H9 (cell line): ENCODE measurements at regions not wholly inside any gene's neighbourhood (a gene's known extent, or its start where the extent isn't known, plus 50 kb on each side); places are given as distances from the start of the nearest gene placed in this dataset.

Experiments used
- DNase-seq: peaks from one replicate; pipeline ENCODE4 v3.0.0-alpha.2; 2017
- H2AFZ ChIP-seq: one replicate; pipeline ENCODE4 v1.6.1; 2013; ENCODE audit warnings: mild to moderate bottlenecking, low read length, control low read depth, moderate library complexity
- H2AK5ac ChIP-seq: 2 replicates; pipeline ENCODE4 v1.6.1; 2013; ENCODE audit warnings: low read length, control low read depth, mixed read lengths; ENCODE audit not compliant: insufficient read length
- H2BK120ac ChIP-seq: one replicate; pipeline ENCODE4 v1.6.1; 2013; ENCODE audit warnings: low read depth, mild to moderate bottlenecking, low read length, control low read depth, inconsistent platforms; ENCODE audit not compliant: poor library complexity, severe bottlenecking
- H2BK12ac ChIP-seq: 2 replicates; pipeline ENCODE4 v1.6.1; 2013; ENCODE audit warnings: low read length, control low read depth, mixed read lengths, low read depth; ENCODE audit not compliant: insufficient read length
- H2BK15ac ChIP-seq: 2 replicates; pipeline ENCODE4 v1.6.1; 2013; ENCODE audit warnings: low read depth, low read length, control low read depth
- H2BK20ac ChIP-seq: one replicate; pipeline ENCODE4 v1.6.1; 2013; ENCODE audit warnings: low read depth, mild to moderate bottlenecking, low read length, control low read depth, inconsistent platforms; ENCODE audit not compliant: poor library complexity, severe bottlenecking
- H2BK5ac ChIP-seq: 2 replicates; pipeline ENCODE4 v1.6.1; 2013; ENCODE audit warnings: low read length, control low read depth, mixed read lengths; ENCODE audit not compliant: insufficient read length
- H3K14ac ChIP-seq: 2 replicates; pipeline ENCODE4 v1.6.1; 2013; ENCODE audit warnings: low read length, control low read depth; ENCODE audit not compliant: insufficient read depth
- H3K18ac ChIP-seq: 2 replicates; pipeline ENCODE4 v1.6.1; 2013; ENCODE audit warnings: low read depth, mild to moderate bottlenecking, mixed read lengths, low read length, control low read depth; ENCODE audit not compliant: insufficient read length
- H3K23ac ChIP-seq: 2 replicates; pipeline ENCODE4 v1.6.1; 2013; ENCODE audit warnings: low read length, control low read depth, mixed read lengths, low read depth; ENCODE audit not compliant: insufficient read length
- H3K23me2 ChIP-seq: 2 replicates; pipeline ENCODE4 v1.6.1; 2013; ENCODE audit warnings: low read depth, mild to moderate bottlenecking, mixed read lengths, low read length, control low read depth; ENCODE audit not compliant: insufficient read length, poor library complexity, severe bottlenecking
- H3K27ac ChIP-seq: 2 replicates; pipeline ENCODE4 v1.5.1; 2013; ENCODE audit warnings: low read length, control low read depth, mixed read lengths, low read depth; ENCODE audit not compliant: insufficient read length
- H3K27me3 ChIP-seq: 2 replicates; pipeline ENCODE4 v1.6.1; 2013; ENCODE audit warnings: low read length, control low read depth, inconsistent platforms; ENCODE audit not compliant: insufficient read depth
- H3K4ac ChIP-seq: 2 replicates; pipeline ENCODE4 v1.6.1; 2013; ENCODE audit warnings: low read depth, mild to moderate bottlenecking, control low read depth, inconsistent platforms, low read length, moderate library complexity
- H3K4me1 ChIP-seq: 2 replicates; pipeline ENCODE4 v1.6.1; 2013; ENCODE audit warnings: low read length, control low read depth, inconsistent platforms; ENCODE audit not compliant: insufficient read depth
- H3K4me2 ChIP-seq: 2 replicates; pipeline ENCODE4 v1.6.1; 2013; ENCODE audit warnings: low read length, control low read depth, mixed read lengths; ENCODE audit not compliant: insufficient read length, insufficient read depth
- H3K56ac ChIP-seq: 2 replicates; pipeline ENCODE4 v1.6.1; 2013; ENCODE audit warnings: low read depth, mild to moderate bottlenecking, mixed read lengths, low read length, control low read depth; ENCODE audit not compliant: insufficient read length
- H3K79me1 ChIP-seq: 2 replicates; pipeline ENCODE4 v1.6.1; 2013; ENCODE audit warnings: low read depth, mild to moderate bottlenecking, moderate library complexity, low read length, control low read depth, inconsistent platforms; ENCODE audit not compliant: insufficient read depth, poor library complexity, severe bottlenecking
- H3K79me2 ChIP-seq: 2 replicates; pipeline ENCODE4 v1.6.1; 2013; ENCODE audit warnings: low read length, control low read depth, inconsistent platforms; ENCODE audit not compliant: insufficient read depth
- H3K9ac ChIP-seq: 2 replicates; pipeline ENCODE4 v1.6.1; 2013; ENCODE audit warnings: low read length, control low read depth, mixed read lengths; ENCODE audit not compliant: insufficient read length; ENCODE audit errors: extremely low read depth
- H3K9me3 ChIP-seq: one replicate; pipeline ENCODE4 v1.6.1; 2013; ENCODE audit warnings: low read depth, low read length, inconsistent platforms; ENCODE audit not compliant: control insufficient read depth
- H3T11ph ChIP-seq: one replicate; pipeline ENCODE4 v1.6.1; 2013; ENCODE audit warnings: mild to moderate bottlenecking, low read length, control low read depth, inconsistent platforms
- H4K20me1 ChIP-seq: one replicate; pipeline ENCODE4 v1.6.1; 2013; ENCODE audit not compliant: control insufficient read depth, insufficient read length, insufficient read depth
- H4K5ac ChIP-seq: 2 replicates; pipeline ENCODE4 v1.6.1; 2013; ENCODE audit warnings: low read depth, mild to moderate bottlenecking, mixed read lengths, low read length, control low read depth; ENCODE audit not compliant: insufficient read length
- H4K8ac ChIP-seq: replicated peaks from 2 replicates; pipeline ENCODE4 v1.6.1; 2013; ENCODE audit warnings: low read length, control low read depth, mixed read lengths, low read depth; ENCODE audit not compliant: insufficient read length
- H4K91ac ChIP-seq: 2 replicates; pipeline ENCODE4 v1.6.1; 2013; ENCODE audit warnings: low read depth, mild to moderate bottlenecking, moderate library complexity, mixed read lengths, low read length, control low read depth; ENCODE audit not compliant: insufficient read length
- H3K27ac Mint-ChIP-seq, 3 experiments: 2 replicates in 2 of 3; 3 replicates in 1 of 3; pipeline ENCODE4 v1.8.0; 2020 to 2021; ENCODE audit warnings: mixed read lengths in 3 of 3, mild to moderate bottlenecking in 1 of 3, moderate library complexity in 1 of 3
- H3K27me3 Mint-ChIP-seq: 2 replicates; pipeline ENCODE4 v1.8.0; 2021; ENCODE audit warnings: low read depth, mild to moderate bottlenecking, moderate library complexity, mixed read lengths
- H3K36me3 Mint-ChIP-seq, 3 experiments: 2 replicates in 2 of 3; 3 replicates in 1 of 3; pipeline ENCODE4 v1.8.0; 2020 to 2021; ENCODE audit warnings: low read depth in 3 of 3, mixed read lengths in 3 of 3; ENCODE audit not compliant: insufficient read depth in 1 of 3
- H3K4me1 Mint-ChIP-seq, 2 experiments: 2 replicates each; pipeline ENCODE4 v1.8.0; 2020; ENCODE audit warnings: mixed read lengths in 2 of 2
- H3K4me3 Mint-ChIP-seq, 2 experiments: 2 replicates in 1 of 2; 3 replicates in 1 of 2; pipeline ENCODE4 v1.8.0; 2020 to 2021; ENCODE audit warnings: mild to moderate bottlenecking in 2 of 2, mixed read lengths in 2 of 2, moderate library complexity in 1 of 2
- H3K9me3 Mint-ChIP-seq, 2 experiments: 2 replicates in 1 of 2; 3 replicates in 1 of 2; pipeline ENCODE4 v1.8.0; 2020; ENCODE audit warnings: mild to moderate bottlenecking in 2 of 2, mixed read lengths in 2 of 2, moderate library complexity in 1 of 2
- WGBS: extraction: QIAGEN DNeasy Blood & Tissue Kit; methylation state at CpG from one replicate; pipeline ENCODE4 v1.1.7; 2013; ENCODE audit warnings: missing lambda C conversion rate, low lambda C conversion rate, mixed read lengths; ENCODE audit not compliant: insufficient read length; ENCODE audit errors: extremely low coverage; 5-methylcytosine and 5-hydroxymethylcytosine counted together
- TF ChIP-seq, protein P1 (sequence below): fragments of 200-600 bp; sonication (generic); conservative IDR thresholded peaks from 3 replicates; pipeline ENCODE4 v1.8.0; 2021; ENCODE audit warnings: antibody characterized with exemption, mild to moderate bottlenecking

DNA sequence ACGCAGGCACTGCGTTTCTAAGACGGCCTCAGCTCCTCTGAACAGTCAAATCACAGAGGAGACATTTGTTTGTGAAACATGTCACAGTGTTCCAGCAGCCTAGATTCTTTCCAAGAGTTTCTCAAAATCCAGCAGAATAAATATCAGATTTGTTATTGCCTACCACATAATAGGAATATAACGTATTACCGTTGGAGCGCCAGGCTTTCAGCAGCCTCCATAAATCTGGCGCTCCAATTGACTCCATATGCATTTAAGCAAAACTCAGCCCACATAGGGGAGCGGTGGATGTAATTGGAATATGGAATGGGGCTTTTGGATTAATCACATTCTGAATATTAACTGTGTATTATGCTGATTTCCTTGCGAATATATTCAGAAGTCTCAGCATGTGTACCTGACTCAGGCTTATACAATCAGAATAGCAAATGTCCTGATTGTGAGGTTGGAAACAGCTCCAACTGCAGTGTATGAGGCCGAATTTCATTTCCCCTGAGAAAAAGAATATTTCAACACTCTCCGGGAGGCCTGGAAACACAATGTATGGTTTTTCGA is 174.0 kb downstream of the ASCL4 start:
- no peak overlapping the region for H3K23ac ChIP-seq
- H3K27ac Mint-ChIP-seq = no peak overlapping the region
- WGBS = no CpG with 5 or more reads among the region's 12 CpGs

More for the DNA sequence above, 174.0 kb downstream of the ASCL4 start:
- no peak overlapping the region for H4K5ac ChIP-seq
- no peak overlapping the region for H2BK15ac ChIP-seq
- no peak overlapping the region for H4K8ac ChIP-seq
- no peaks in the 10 kb centered on the region for H3K79me2 ChIP-seq
- no peak overlapping the region for H2AK5ac ChIP-seq
- no peak overlapping the region for H3K14ac ChIP-seq
- no peak overlapping the region for H3K27ac ChIP-seq
- Mint-ChIP-seq H3K36me3 (no peaks in the 10 kb centered on the region), H3K4me1 (no peaks in the 10 kb centered on the region), H3K9me3 (no peaks in the 10 kb centered on the region), H3K4me3 (no peak overlapping the region), H3K27me3 (peaks cover 52% of the 10 kb centered on the region)
- H2AFZ ChIP-seq = no peak overlapping the region
- H4K91ac ChIP-seq = no peak overlapping the region
- no peak overlapping the region for H2BK20ac ChIP-seq
- TF ChIP-seq, protein P1, sequence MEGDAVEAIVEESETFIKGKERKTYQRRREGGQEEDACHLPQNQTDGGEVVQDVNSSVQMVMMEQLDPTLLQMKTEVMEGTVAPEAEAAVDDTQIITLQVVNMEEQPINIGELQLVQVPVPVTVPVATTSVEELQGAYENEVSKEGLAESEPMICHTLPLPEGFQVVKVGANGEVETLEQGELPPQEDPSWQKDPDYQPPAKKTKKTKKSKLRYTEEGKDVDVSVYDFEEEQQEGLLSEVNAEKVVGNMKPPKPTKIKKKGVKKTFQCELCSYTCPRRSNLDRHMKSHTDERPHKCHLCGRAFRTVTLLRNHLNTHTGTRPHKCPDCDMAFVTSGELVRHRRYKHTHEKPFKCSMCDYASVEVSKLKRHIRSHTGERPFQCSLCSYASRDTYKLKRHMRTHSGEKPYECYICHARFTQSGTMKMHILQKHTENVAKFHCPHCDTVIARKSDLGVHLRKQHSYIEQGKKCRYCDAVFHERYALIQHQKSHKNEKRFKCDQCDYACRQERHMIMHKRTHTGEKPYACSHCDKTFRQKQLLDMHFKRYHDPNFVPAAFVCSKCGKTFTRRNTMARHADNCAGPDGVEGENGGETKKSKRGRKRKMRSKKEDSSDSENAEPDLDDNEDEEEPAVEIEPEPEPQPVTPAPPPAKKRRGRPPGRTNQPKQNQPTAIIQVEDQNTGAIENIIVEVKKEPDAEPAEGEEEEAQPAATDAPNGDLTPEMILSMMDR = no peak
- no peak overlapping the region for H2BK5ac ChIP-seq
- no peak overlapping the region for H2BK120ac ChIP-seq
- no peak overlapping the region for H3K4ac ChIP-seq
- no peaks in the 10 kb centered on the region for H3K27me3 ChIP-seq
- no peaks in the 10 kb centered on the region for H3K4me1 ChIP-seq
- H3K79me1 ChIP-seq = no peaks in the 10 kb centered on the region
- no peak overlapping the region for H3K9ac ChIP-seq
- no peak overlapping the region for H2BK12ac ChIP-seq
- H3T11ph ChIP-seq = no peak overlapping the region
- H3K23me2 ChIP-seq = no peaks in the 10 kb centered on the region
- no peaks in the 10 kb centered on the region for H4K20me1 ChIP-seq
- H3K9me3 ChIP-seq = no peaks in the 10 kb centered on the region
- DNase-seq = no peak
- H3K18ac ChIP-seq = no peak overlapping the region
- no peak overlapping the region for H3K56ac ChIP-seq
- no peak overlapping the region for H3K4me2 ChIP-seq
